Stimulated activated effector memory CD8-positive, alpha-beta T cell treated with anti-CD3 and anti-CD28 coated beads, Interleukin-12 subunit alpha, Interleukin-12 subunit beta, amount 100 ng/mL, for 72 hours (primary cell): ENCODE measurements at regions not wholly inside any gene's neighbourhood (a gene's known extent, or its start where the extent isn't known, plus 50 kb on each side); places are given as distances from the start of the nearest gene placed in this dataset.
A peak's percentile ranks its signal among the peaks of the same experiment; 100 is the strongest.
"Not testable (repeated sequence)": the region's sequence is repeated elsewhere in the genome, so short reads cannot be mapped to it uniquely, and the experiment has no call there.

Source experiments
- ATAC-seq: fragments of 150-1000 bp; cut with Tn5 transposase; 2 replicates; pipeline ENCODE4 v1.10.0; 2021
- DNase-seq, 2 donors: peaks; one replicate each; pipeline ENCODE4 v3.0.0; 2021 to 2022; ENCODE audit warnings: low spot score in 2 of 2
- H3K27ac Mint-ChIP-seq: one replicate; pipeline ENCODE4 v1.8.0; 2022; ENCODE audit warnings: mild to moderate bottlenecking, mixed read lengths
- H3K36me3 Mint-ChIP-seq: one replicate; pipeline ENCODE4 v1.8.0; 2022; ENCODE audit warnings: mild to moderate bottlenecking, mixed read lengths
- H3K4me1 Mint-ChIP-seq: one replicate; pipeline ENCODE4 v1.8.0; 2022; ENCODE audit warnings: mixed read lengths
- H3K4me3 Mint-ChIP-seq: one replicate; pipeline ENCODE4 v1.8.0; 2022; ENCODE audit warnings: mild to moderate bottlenecking, mixed read lengths
- H3K9me3 Mint-ChIP-seq: one replicate; pipeline ENCODE4 v1.8.0; 2022; ENCODE audit warnings: mixed read lengths

DNA sequence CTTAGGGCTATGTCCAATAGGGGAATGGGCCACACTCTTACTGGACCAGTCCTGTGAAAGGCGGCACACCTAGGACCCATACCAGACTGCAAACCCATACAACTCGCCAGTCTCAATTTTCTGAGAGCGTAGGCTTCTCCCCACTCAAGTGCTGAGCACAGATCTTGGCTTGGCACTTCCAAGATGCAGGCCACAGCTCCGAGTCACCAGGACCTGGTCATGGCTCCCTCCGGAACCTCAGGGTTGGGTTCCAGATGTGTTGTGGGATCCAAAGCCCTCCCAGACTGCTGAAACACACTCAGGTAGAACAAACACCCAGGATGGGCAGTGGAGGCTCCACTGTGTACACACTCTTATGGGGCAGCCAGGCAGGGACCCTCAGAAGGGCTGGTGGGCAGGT is 103.3 kb downstream of the TMEM144 start:
- Mint-ChIP-seq H3K36me3 (no peaks in the 10 kb centered on the region), H3K4me1 (no peaks in the 10 kb centered on the region), H3K4me3 (no peak overlapping the region)

DNA sequence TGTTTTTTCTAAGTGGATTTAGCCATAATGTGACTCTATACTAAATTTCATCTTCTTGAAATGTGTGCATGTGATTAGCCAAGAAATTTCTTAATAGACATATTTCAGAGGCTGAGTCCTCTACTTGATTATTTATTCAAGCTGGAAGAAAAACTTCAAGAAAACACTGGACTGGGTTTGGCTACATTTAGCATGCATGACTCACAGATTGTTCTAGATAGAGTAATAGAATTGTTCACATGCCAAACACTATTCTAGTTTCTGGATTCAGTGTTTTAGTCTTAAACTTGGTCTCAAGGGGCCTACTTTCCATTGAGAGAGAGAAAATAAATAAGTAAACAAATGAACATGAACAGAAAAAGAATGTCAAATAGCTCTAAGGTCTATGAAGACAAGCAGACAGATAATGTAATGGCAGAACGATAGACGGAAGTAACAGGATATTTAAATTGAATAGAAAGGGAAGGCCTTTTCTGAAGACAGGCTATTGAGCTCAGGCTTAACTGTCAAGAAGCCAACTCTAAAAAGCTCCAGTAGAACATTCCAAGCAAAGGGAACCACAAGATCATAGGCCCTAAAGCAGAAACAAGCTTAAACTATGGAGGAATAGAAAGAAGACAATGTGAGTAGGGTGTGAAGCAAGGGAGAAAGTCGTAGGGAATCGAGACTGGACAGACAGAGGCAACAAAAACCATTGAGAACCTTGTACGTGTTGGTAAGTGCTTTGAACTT is 104.6 kb downstream of the TMEM144 start:
- no peak for ATAC-seq
- Mint-ChIP-seq H3K9me3 (peaks cover 3% of the 10 kb centered on the region), H3K4me3 (no peak overlapping the region), H3K27ac (no peak overlapping the region), H3K36me3 (no peaks in the 10 kb centered on the region), H3K4me1 (no peaks in the 10 kb centered on the region)
- no peak for DNase-seq

More for the DNA sequence above, 103.3 kb downstream of the TMEM144 start:
- Mint-ChIP-seq H3K9me3 (peaks cover 3% of the 10 kb centered on the region), H3K27ac (no peak overlapping the region)
- ATAC-seq (peak; percentile 34), DNase-seq (no peak)

DNA sequence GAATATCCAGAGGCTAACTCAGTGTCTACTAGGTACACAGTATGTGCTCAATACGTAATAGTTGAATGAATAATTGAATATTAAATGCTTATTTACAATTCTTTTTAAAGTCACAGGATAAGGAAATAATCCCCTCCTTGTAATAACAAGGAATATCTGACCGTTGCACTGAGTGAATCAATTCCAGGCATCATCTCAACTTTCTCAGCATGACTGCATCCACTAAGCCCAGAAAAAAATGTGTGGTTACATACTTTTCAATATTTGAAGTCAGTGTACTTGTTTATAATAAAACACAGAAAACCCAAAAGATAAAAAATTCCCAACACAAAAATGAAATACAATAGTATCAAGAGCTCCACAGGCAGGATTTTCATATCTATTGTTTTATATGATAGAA is 105.4 kb downstream of the TMEM144 start:
- no peaks in the 10 kb centered on the region for H3K4me1 Mint-ChIP-seq
- H3K4me3 Mint-ChIP-seq = no peak overlapping the region
- no peak overlapping the region for H3K27ac Mint-ChIP-seq
- peaks cover 3% of the 10 kb centered on the region for H3K9me3 Mint-ChIP-seq
- ATAC-seq (no peak), DNase-seq (no peak)
- no peaks in the 10 kb centered on the region for H3K36me3 Mint-ChIP-seq

DNA sequence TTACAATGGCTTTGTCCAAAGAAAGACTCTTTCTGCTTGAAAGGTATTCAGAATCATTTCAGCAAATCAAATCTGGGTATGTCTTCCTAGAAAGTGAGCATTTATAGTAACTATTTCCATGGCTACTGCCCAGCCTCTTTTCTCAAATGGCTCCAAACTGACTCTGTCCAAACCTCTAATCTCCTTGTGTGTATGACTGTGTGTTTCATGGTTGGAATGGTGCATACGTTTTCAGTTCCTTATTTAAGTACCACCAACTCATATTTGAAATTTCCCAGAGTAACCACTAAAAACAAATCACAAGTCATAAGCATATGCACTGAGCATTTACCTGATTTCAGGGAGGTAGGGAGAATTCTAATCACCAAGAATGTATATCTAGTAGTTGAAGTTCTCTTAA is 106.0 kb downstream of the TMEM144 start:
- Mint-ChIP-seq H3K36me3 (no peaks in the 10 kb centered on the region), H3K9me3 (no peaks in the 10 kb centered on the region), H3K4me1 (no peaks in the 10 kb centered on the region), H3K27ac (no peak overlapping the region), H3K4me3 (no peak overlapping the region)
- DNase-seq (no peak), ATAC-seq (no peak)

DNA sequence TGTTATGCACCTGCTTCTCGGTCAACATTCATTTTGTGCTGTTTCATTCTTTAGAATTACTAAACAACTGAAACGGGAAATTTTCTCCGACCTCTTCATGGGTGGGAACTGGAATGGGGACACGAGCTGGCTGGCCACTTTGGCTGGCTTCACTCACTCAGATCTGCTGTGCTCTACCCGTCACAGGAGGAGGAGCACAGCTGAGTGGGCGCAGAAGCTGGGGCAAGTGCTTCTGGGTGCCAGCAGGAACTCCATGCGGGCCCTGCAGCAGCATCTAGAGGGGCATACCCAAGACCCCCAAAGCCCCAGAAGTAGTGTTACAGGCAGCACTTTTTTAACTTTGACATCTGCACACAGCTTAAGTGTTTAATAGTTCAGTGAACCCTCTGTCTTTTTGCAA is 109.6 kb downstream of the TMEM144 start:
- Mint-ChIP-seq H3K4me1 (no peaks in the 10 kb centered on the region), H3K36me3 (no peaks in the 10 kb centered on the region), H3K9me3 (no peaks in the 10 kb centered on the region), H3K4me3 (no peak overlapping the region), H3K27ac (no peak overlapping the region)
- peak; percentile 26 for ATAC-seq
- no peak for DNase-seq

DNA sequence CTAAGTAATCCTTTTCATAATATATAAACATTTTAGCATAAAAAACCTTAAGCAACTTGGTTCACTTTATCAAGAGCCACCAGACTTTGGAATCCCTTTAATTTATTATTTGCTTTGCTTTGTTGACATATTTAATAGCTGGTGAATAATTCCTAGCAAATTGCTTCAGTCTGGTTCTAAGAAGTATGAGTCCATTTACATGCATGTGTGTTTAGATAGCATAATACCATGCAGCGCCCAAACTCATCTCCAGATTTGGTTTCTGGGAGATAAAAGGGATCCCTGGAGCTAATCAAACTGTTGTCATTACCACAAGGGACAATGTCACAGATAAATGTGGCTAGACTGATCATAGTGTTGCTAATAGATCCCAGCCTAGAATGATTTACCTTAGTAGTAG is 111.8 kb downstream of the TMEM144 start:
- no peaks in the 10 kb centered on the region for H3K36me3 Mint-ChIP-seq
- H3K27ac Mint-ChIP-seq = no peak overlapping the region
- no peaks in the 10 kb centered on the region for H3K9me3 Mint-ChIP-seq
- no peaks in the 10 kb centered on the region for H3K4me1 Mint-ChIP-seq
- DNase-seq (no peak), ATAC-seq (no peak)
- H3K4me3 Mint-ChIP-seq = no peak overlapping the region

DNA sequence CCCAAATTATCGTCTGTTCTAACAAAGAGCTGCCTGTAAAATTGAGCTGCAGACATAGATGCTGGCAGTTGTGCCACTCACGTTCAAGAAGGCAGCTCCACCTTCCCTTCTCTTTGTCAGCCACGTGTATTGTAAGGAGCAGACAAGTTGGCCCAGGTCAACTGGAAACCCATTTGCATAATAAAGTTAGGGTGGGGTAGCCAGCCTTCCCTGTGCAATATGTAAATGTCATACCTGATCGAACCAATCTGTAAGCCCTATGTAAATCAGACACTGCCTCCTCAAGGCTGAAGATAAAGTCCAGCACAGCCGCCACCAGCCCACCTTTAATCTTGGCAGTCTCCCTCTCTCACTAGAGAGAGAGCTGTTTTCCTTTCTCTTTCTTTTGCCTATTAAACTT is 117.2 kb downstream of the TMEM144 start:
- Mint-ChIP-seq H3K4me3 (no peak overlapping the region), H3K27ac (no peak overlapping the region)

DNA sequence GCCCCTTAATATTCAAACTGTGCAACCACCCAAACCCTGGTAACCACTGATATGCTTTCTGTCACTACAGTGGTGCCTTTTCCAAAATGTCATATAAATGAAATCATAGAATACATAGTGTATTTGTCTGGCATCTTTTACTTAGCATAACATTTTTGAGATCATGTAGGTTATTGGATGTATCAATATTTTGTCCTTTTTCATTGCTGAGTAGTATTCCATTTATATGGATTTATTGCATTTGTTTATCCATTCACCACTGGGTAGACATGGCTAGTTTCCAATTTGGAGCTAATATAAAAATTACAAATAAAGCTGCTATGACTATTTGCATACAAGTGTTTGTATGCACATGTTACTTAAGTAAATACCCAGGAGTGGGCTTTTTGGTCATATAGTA is 121.6 kb downstream of the TMEM144 start:
- no peaks in the 10 kb centered on the region for H3K4me1 Mint-ChIP-seq
- no peaks in the 10 kb centered on the region for H3K36me3 Mint-ChIP-seq
- peaks cover 4% of the 10 kb centered on the region for H3K9me3 Mint-ChIP-seq
- no peak overlapping the region for H3K27ac Mint-ChIP-seq
- no peak for ATAC-seq
- no peak for DNase-seq
- H3K4me3 Mint-ChIP-seq = no peak overlapping the region

More for the DNA sequence above, 117.2 kb downstream of the TMEM144 start:
- Mint-ChIP-seq H3K36me3 (no peaks in the 10 kb centered on the region), H3K4me1 (no peaks in the 10 kb centered on the region), H3K9me3 (no peaks in the 10 kb centered on the region)
- DNase-seq = no peak
- no peak for ATAC-seq

DNA sequence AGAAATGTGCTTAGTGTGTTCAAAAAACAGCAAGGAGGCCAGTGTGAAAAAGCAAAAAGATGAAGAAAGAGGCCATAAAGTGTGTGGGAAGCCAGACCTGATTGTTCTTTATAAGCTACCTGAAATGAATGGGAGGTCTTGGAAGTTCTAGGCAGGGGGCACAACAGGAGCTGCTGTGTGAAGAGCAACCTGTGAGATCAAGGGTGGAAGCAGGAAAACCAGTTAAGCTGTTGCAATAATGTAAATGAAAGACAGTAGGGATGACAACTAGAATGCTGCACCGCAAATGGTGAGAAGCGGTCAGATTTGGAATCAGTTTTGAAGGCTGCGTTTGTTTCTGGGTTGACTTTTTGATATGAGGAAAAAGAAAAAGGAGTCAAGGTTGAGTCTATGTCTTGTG is 123.5 kb downstream of the TMEM144 start:
- no peak for ATAC-seq
- Mint-ChIP-seq H3K4me3 (no peak overlapping the region), H3K4me1 (no peaks in the 10 kb centered on the region)

DNA sequence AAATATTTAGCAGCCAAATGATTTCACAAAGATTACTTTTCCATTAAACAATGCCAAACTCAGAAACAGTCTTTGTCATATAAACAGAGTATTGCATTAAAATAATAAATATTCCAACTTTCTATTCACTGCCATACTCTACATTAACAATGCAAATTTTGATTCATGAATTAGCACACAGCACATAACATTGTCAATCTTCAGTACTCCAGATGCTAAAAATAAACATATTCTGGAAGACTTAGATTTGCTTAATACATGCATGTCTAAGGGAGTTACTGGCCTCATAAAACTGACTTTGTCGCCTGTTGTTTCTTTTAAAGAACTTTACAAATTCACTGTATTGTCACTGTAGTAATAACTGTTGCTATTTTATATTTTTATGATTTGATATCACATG is 131.6 kb downstream of the TMEM144 start:
- peaks cover 2% of the 10 kb centered on the region for H3K9me3 Mint-ChIP-seq
- ATAC-seq (no peak), DNase-seq (no peak)
- H3K36me3 Mint-ChIP-seq = no peaks in the 10 kb centered on the region
- H3K27ac Mint-ChIP-seq = no peak overlapping the region
- no peak overlapping the region for H3K4me3 Mint-ChIP-seq
- H3K4me1 Mint-ChIP-seq = no peaks in the 10 kb centered on the region

More for the DNA sequence above, 123.5 kb downstream of the TMEM144 start:
- peaks cover 4% of the 10 kb centered on the region for H3K9me3 Mint-ChIP-seq
- no peak for DNase-seq
- no peaks in the 10 kb centered on the region for H3K36me3 Mint-ChIP-seq
- H3K27ac Mint-ChIP-seq = no peak overlapping the region

DNA sequence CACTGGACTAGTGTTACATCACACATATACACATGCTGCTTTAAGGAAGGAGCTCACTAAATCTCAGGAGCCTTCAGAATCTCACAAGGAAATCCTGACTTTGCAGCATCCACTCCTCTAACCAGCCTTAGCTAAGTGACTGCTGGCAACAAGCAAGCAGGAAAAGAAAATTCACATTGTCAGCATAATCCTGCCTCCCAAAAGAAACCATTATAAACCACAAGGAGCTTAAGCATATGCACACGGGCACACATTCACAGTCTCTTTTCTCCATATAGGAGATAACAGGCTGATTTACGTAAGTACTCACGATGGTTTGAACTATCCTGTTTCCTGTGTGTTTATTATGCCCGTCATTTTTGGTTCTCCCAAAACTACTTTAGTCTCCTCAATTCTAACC is 136.3 kb downstream of the TMEM144 start:
- Mint-ChIP-seq H3K36me3 (no peaks in the 10 kb centered on the region), H3K27ac (no peak overlapping the region), H3K4me3 (no peak overlapping the region), H3K4me1 (no peaks in the 10 kb centered on the region), H3K9me3 (no peaks in the 10 kb centered on the region)
- DNase-seq = no peak
- no peak for ATAC-seq

DNA sequence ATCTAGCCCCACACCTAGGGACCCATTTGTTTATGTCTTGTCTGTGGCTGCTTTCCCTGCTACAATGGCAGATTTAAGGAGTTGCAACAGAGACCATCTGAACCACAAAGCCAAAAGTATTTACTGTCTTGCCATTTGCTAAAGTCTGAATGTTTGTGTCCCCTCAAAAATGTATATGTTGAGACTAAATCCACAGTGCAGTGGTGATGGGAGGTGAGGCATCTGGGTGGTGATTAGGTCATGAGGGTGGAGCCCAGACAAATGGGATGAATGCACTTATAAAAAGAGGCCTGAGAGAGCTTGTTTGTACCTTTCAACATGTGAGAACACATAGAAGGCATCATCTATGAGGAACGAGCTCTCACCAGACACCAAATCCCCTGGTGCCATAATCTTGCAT is 137.3 kb downstream of the TMEM144 start:
- Mint-ChIP-seq H3K4me3 (no peak overlapping the region), H3K9me3 (no peaks in the 10 kb centered on the region), H3K27ac (no peak overlapping the region), H3K36me3 (no peaks in the 10 kb centered on the region), H3K4me1 (no peaks in the 10 kb centered on the region)
- DNase-seq = no peak
- ATAC-seq = no peak

DNA sequence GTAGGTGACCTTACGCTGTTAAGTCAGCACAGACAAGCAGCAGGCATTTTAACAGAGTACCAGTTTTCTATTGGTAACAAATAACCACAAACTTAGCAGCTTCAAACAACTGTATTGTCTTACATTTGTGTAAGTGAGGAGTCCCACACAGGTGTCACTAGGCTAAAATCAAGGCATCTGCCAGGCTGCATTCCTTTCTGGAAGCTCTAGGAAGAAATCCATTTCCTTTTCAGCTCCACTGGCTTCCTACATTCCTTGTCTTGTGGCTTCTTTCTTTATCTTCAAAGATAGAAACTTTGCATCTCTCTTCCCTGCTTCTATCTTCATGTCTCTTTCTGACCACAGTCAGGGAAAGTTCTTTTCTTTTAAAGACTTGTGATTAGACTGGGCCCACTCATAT is 139.9 kb downstream of the TMEM144 start:
- DNase-seq (no peak), ATAC-seq (no peak)
- H3K4me1 Mint-ChIP-seq = no peaks in the 10 kb centered on the region
- no peaks in the 10 kb centered on the region for H3K36me3 Mint-ChIP-seq
- no peaks in the 10 kb centered on the region for H3K9me3 Mint-ChIP-seq
- no peak overlapping the region for H3K27ac Mint-ChIP-seq
- no peak overlapping the region for H3K4me3 Mint-ChIP-seq

DNA sequence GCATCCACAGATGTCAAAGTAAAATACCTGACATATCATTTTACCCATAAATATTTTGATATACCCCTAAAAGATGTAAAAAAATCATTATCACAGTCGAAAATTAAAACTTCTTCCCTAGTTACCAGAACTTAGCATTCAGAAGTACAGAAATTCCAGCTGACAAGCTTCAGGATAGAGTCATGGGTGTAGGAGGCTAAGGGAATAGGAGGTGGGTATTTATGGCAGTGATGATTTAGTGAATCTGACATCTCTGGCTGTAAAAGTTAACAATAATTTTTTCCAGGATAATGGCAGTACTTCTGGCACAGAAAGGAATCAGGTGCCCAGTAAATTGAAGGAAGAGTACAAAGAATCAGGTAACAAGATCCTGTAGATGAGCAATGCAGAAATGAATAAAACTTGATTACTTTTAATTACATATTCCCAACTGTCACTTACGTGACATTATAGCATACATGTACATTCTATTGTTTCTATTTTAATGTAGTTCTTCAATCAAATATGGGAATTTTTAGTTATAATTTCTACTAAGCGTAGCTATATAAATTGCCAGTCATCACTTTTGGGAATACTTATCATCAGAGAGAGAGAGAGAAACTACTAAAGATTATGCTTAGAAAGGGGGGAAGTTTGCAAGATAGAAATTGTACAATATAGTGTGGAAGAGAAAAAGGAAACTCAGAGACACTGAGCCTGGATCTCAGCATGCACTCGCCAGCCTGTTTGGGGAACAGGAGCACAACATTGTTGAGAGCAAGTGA is 143.4 kb downstream of the TMEM144 start:
- Mint-ChIP-seq H3K4me1 (no peaks in the 10 kb centered on the region), H3K27ac (no peak overlapping the region), H3K4me3 (no peak overlapping the region), H3K9me3 (peaks cover 5% of the 10 kb centered on the region), H3K36me3 (no peaks in the 10 kb centered on the region)
- no peak for ATAC-seq
- no peak for DNase-seq

DNA sequence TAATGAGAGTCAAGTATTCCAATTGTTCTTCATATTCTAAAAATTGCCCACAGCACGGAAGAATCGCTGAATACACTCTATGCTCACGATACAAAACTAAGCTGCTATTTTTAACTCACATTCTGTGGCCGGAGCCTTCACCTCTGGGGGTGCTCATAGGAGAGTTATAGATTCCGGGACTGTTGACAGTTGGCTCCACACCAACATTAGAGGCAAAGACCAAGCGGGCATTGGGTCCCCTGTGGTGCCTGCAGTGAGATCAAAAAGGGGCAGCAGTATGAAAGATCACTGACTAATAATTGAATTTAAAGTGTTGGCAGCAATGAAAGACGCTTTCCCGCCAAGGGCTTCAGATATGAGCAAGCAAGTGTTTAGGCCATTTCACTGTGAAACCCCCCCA is 146.0 kb downstream of the TMEM144 start:
- H3K4me1 Mint-ChIP-seq = no peaks in the 10 kb centered on the region
- ATAC-seq = no peak
- no peaks in the 10 kb centered on the region for H3K36me3 Mint-ChIP-seq
- H3K27ac Mint-ChIP-seq = no peak overlapping the region
- DNase-seq = no peak
- no peak overlapping the region for H3K4me3 Mint-ChIP-seq
- peaks cover 5% of the 10 kb centered on the region for H3K9me3 Mint-ChIP-seq

DNA sequence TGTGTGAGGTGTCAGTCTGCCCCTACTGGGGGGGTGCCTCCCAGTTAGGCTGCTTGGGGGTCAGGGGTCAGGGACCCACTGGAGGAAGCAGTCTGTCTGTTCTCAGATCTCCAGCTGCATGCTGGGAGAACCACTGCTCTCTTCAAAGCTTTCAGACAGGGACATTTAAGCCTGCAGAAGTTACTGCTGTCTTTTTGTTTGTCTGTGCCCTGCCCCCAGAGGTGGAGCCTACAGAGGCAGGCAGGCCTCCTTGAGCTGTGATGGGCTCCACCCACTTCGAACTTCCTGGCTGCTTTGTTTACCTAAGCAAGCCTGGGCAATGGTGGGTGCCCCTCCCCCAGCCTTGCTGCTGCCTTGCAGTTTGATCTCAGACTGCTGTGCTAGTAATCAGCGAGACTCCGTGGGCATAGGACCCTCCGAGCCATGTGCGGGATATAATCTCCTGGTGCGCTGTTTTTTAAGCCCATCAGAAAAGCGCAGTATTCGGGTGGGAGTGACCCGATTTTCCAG is 153.7 kb upstream of the RXFP1 start:
- not testable (repeated sequence) for H3K36me3 Mint-ChIP-seq, H3K4me1 Mint-ChIP-seq, H3K4me3 Mint-ChIP-seq, H3K27ac Mint-ChIP-seq, ATAC-seq, DNase-seq
- peaks cover 18% of the 10 kb centered on the region for H3K9me3 Mint-ChIP-seq
